RWPE2 (cell line): ENCODE measurements at regions not wholly inside any gene's neighbourhood (a gene's known extent, or its start where the extent isn't known, plus 50 kb on each side); places are given as distances from the start of the nearest gene placed in this dataset.

ENCODE experiments used
- ATAC-seq: fragments of 200-7000 bp; cut with Tn5 transposase; 3 replicates; pipeline ENCODE4 v1.9.1; 2021; ENCODE audit warnings: low read depth
- DNase-seq: peaks from one replicate; pipeline ENCODE4 v3.0.0-alpha.2; 2020; ENCODE audit warnings: low spot score
- H3K27ac ChIP-seq: fragments of 450-650 bp; 2 replicates; pipeline ENCODE4 v1.5.1; 2017; ENCODE audit warnings: mild to moderate bottlenecking; ENCODE audit not compliant: poor library complexity, severe bottlenecking
- H3K27me3 ChIP-seq: fragments of 250-450 bp; sonication (Bioruptor Pico); 2 replicates; pipeline ENCODE4 v1.5.1; 2021; ENCODE audit warnings: mild to moderate bottlenecking, moderate library complexity; ENCODE audit not compliant: insufficient read depth, poor library complexity, severe bottlenecking
- H3K36me3 ChIP-seq: fragments of 250-450 bp; sonication (Bioruptor Pico); 2 replicates; pipeline ENCODE4 v1.5.1; 2020; ENCODE audit warnings: low read depth, mild to moderate bottlenecking, moderate library complexity
- H3K4me1 ChIP-seq: fragments of 250-450 bp; sonication (Bioruptor Pico); 2 replicates; pipeline ENCODE4 v1.5.1; 2021; ENCODE audit warnings: mild to moderate bottlenecking, moderate library complexity; ENCODE audit not compliant: insufficient read depth, poor library complexity, severe bottlenecking
- H3K4me3 ChIP-seq: fragments of 250-450 bp; sonication (Bioruptor Pico); 2 replicates; pipeline ENCODE4 v1.5.1; 2021; ENCODE audit warnings: mild to moderate bottlenecking, moderate library complexity; ENCODE audit not compliant: severe bottlenecking
- H3K9me3 ChIP-seq: fragments of 250-450 bp; sonication (Bioruptor Pico); 2 replicates; pipeline ENCODE4 v1.5.1; 2021; ENCODE audit warnings: mild to moderate bottlenecking, moderate library complexity; ENCODE audit not compliant: severe bottlenecking
- CTCF ChIP-seq: fragments of 450-650 bp; IDR thresholded peaks from one replicate; pipeline ENCODE4 v1.5.1; 2017; ENCODE audit warnings: mild to moderate bottlenecking, moderate library complexity; ENCODE audit not compliant: poor library complexity, severe bottlenecking

DNA sequence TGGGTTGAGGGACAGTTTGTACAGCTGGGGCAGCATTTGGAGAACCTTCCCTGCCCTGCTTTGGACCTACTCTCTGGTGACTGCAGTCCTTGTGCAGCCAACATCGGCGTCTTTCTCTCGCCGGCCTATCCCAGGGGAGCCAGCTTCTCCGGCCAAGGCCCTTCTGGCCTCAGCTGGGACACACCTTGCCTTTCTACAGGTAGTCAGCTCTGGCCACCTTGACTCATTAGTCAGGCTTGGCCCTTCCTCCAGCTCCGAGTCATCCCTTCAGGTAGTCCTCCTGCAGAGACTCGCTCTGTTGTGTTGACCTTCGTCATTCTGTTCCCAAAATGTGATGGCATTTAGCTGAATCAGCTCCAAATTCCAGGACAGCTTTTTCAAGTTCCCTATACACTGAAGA, 145.0 kb upstream of the CHST15 start:
- no peak for TF ChIP-seq CTCF
- ATAC-seq: peak; percentile 61
- no peak overlapping the region for H3K27ac ChIP-seq
- H3K4me1 ChIP-seq: peaks cover 4% of the 10 kb centered on the region
- H3K27me3 ChIP-seq: no peaks in the 10 kb centered on the region
- no peak for DNase-seq
- no peaks in the 10 kb centered on the region for H3K9me3 ChIP-seq
- H3K4me3 ChIP-seq: no peak overlapping the region
- no peaks in the 10 kb centered on the region for H3K36me3 ChIP-seq

- Histone ChIP-seq H3K9me3 (no peaks in the 10 kb centered on the region), H3K4me3 (no peak overlapping the region), H3K4me1 (peaks cover 4% of the 10 kb centered on the region), H3K27me3 (no peaks in the 10 kb centered on the region), H3K27ac (no peak overlapping the region), H3K36me3 (no peaks in the 10 kb centered on the region)
- DNase-seq (no peak), ATAC-seq (no peak)
- TF ChIP-seq CTCF: no peak
Observed at GRCh38 chr10:124237282-124237961, 144.0 kb upstream of the CHST15 start.

GRCh38 chr10:124236816-124237215, 143.4 kb upstream of the CHST15 start:
- Histone ChIP-seq H3K36me3 (no peaks in the 10 kb centered on the region), H3K9me3 (no peaks in the 10 kb centered on the region), H3K27me3 (no peaks in the 10 kb centered on the region), H3K27ac (no peak overlapping the region), H3K4me3 (no peak overlapping the region), H3K4me1 (peaks cover 4% of the 10 kb centered on the region)
- ATAC-seq (no peak), DNase-seq (no peak)
- no peak for TF ChIP-seq CTCF

DNA sequence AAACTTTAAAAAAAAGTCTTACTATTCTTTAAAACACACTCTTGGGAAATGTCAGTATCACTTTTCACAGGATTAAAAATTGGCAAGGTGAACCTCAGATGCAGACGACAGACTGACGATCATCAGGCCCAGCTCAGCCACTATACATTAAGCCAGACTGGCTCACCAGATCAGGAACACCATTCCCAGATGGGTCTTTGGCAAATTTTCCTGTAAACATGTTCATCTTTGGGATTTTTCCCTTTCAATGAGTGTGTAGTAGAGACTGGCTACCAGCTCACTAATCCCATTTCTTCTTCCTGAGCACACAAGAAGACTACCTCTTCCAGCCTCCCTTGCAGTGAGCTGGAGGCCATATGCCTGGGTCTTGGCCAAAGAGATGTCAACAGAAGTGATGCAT, 142.7 kb upstream of the CHST15 start:
- H3K27ac ChIP-seq: no peak overlapping the region
- H3K36me3 ChIP-seq: no peaks in the 10 kb centered on the region
- no peak for TF ChIP-seq CTCF
- no peaks in the 10 kb centered on the region for H3K9me3 ChIP-seq
- DNase-seq (no peak), ATAC-seq (no peak)
- peaks cover 4% of the 10 kb centered on the region for H3K4me1 ChIP-seq
- no peaks in the 10 kb centered on the region for H3K27me3 ChIP-seq
- no peak overlapping the region for H3K4me3 ChIP-seq

DNA sequence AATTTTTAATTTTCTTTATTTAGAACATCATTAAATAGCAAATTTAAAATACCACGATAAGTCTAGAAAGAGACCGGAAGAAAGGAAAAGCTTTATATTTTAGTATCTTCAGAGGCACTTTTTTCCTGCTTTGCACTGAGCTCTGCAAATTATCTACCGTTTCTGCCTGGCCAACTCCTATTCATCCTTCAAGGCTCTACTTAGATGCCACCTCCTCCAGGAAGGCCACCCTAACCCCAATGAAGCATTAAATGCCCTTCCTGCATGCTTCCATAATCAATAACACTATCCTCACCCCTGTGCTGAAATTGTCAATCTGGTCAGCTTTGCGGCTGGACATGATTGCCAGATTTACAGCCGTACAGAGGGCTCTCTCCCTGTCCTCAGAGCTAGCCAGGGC, 141.8 kb upstream of the CHST15 start:
- no peak for TF ChIP-seq CTCF
- no peak overlapping the region for H3K27ac ChIP-seq
- H3K36me3 ChIP-seq: no peaks in the 10 kb centered on the region
- H3K9me3 ChIP-seq: no peaks in the 10 kb centered on the region
- H3K27me3 ChIP-seq: no peaks in the 10 kb centered on the region
- ATAC-seq (no peak), DNase-seq (no peak)
- peaks cover 4% of the 10 kb centered on the region for H3K4me1 ChIP-seq
- no peak overlapping the region for H3K4me3 ChIP-seq
